ENCODE measurements at regions not wholly inside any gene's neighbourhood (a gene's known extent, or its start where the extent isn't known, plus 50 kb on each side); places are given as distances from the start of the nearest gene placed in this dataset.

GRCh38 chr12:92554158-92555073 lies 148.4 kb upstream of the PLEKHG7 start:
- no peak for DNase-seq (ENCODE audit: low read depth in 2 of 2)

GRCh38 chr12:92553389-92553788 lies 149.4 kb upstream of the PLEKHG7 start:
- no peak for DNase-seq (ENCODE audit: low read depth in 2 of 2)

DNA sequence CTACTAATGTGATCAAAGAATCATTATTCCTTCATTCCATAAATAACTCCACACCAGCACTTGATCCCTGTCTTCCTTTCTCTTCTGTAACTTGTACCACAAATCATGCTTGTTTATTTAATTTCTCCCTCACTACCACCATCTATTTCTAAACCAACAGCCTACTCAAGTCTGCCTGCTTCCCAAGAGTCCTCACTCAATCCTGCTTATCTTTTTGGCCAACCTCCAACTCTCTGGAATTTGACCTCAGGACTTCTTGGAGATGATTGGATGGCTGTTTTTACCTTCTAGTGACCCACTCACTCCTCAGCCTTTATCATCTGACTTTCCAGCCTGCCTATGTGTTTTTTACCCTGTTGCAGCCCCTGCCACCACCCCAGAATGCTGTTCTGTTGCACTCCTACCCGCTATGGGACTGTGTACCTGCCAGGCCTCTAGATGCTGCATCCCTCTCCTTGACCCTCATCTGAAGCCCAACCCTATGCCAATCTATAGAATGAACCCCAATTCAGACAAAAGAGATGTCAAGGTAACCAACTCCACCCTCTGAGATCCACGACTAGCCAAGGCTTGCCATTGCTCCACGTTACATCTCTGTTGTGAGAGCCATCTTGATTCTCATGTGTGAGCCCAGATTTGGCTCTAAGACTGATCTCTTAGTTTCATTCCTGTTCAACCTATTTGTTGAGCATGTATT lies 150.2 kb upstream of the PLEKHG7 start:
- no peak for DNase-seq (ENCODE audit: low read depth in 2 of 2)

DNA sequence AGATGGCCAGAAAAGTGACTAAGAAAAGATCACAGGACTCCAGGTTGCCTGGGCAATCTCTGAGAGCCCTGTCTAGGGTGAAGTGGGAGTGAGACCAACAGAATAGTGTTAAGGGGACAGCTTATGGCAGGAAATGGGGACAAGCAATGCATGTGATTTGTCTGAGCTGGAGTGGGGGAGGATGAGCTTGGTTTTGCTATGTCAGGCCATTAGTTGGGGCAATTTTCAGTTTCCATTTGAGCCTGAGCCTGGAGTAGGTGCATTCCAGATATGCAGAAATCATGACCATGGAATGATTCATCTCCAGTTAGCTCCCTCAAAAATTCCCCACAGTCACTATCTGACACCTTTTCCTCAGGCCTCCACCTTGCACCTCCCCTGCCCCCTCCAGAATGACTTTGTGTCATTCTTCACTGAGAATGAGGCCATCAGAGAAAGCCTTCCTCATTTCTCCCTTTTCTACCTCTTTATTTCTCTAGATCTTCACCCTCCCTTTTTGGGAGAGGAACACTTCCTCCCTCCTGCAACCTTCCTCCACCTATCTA lies 150.9 kb upstream of the PLEKHG7 start:
- peak; percentile 33 to 49 for DNase-seq (ENCODE audit: low read depth in 2 of 2)

- DNase-seq (ENCODE audit: low read depth in 2 of 2): no peak
Measured at GRCh38 chr12:92551210-92551609, 151.6 kb upstream of the PLEKHG7 start.

DNA sequence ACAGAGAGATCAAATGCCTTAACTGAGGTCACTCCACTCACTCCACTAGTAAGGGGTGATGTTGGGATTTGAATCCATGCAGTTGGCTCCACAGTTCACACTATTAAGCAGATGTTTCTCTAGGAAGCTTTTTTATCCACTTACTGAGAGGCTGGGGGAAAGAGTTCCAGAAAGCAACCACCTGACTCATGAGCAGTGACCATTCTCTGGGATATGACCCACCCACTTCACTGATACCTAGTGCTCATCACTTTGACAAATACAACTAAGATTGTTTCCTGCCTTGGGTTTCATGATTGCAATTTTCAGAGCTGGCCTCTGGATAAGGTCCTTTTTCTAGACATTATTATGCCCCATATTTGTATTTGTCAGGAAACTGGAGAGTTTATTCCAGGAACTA lies 152.1 kb upstream of the PLEKHG7 start:
- DNase-seq (ENCODE audit: low read depth in 2 of 2): no peak

- no peak for DNase-seq (ENCODE audit: low read depth in 2 of 2)
Measured at GRCh38 chr12:92550254-92550653, 152.5 kb upstream of the PLEKHG7 start.

GRCh38 chr12:92549516-92549915 lies 153.3 kb upstream of the PLEKHG7 start:
- DNase-seq (ENCODE audit: low read depth in 2 of 2): no peak

GRCh38 chr12:92547906-92548305 lies 154.9 kb upstream of the PLEKHG7 start:
- no peak for DNase-seq (ENCODE audit: low read depth in 2 of 2)

DNA sequence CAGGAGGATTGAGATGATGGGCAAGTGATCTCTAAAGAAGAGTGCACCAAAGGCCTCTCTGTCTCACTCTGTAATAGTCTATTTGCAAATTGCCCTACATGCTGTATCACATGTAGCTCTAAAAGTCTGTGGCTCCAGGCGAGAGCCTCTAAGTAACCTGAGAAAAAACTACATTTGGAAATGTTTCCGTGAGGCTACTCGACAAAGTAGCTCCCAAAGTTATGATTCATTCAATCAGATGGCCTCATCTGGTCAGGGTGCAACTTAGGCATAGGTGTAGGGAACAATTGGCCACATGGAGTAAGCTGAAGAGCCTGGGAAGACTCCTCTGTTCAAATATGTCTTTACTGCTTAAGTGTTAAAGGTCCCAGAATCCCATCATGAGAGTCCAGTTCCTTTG lies 155.4 kb upstream of the PLEKHG7 start:
- no peak for DNase-seq (ENCODE audit: low read depth in 2 of 2)

DNA sequence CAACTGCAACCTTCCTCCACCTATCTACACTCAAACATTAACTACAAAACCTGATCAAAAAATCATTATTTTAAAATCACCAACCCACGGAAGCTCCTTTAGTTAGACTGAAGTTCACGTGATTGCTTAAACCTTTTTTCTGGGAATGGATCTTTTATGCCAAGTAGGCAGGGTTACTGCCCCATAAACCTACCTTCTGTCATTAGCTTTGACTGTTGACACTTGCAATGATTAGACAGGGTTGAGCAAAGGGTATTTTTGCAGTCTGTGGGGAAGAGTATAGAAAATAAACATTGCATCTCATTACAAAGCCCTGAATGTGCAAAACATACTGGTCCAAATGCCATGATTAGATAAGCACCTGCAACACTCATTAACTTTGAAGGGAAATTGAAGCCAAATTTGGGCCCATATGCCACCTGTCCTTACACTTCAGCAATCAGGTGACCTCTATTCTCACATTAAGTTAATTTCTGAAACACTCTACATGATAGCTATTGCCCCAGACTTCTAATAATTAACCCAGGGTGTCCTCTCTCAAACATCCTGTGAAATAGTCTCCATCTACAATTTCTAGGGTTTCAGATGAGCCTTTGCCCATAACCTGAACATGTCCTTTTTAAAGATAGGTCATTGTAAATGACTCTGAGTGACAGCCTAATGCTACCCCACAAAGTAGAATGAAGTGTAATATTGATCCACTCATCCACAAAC lies 156.0 kb upstream of the PLEKHG7 start:
- DNase-seq (ENCODE audit: low read depth in 2 of 2): no peak

GRCh38 chr12:92546259-92546634 lies 156.5 kb upstream of the PLEKHG7 start:
- no peak for DNase-seq (ENCODE audit: low read depth in 2 of 2)

DNA sequence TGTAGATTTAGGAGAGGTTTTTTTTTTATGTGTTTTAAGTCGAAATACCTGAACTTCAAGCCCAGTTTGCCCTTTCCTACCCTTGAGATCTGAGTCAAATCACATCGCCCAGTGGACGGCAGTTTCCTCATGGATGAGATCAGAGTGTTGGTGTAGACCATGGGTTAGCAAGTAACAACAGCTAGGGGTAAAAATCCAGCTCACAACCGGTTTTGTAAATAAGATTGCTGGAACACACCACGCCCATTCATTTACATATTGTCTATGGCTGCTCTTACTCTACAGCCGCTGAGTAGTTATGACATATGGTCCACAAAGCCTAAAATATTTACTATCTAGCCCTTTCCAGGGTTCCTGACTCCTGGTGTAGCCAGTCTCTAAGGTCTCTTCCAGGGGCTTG lies 158.5 kb upstream of the PLEKHG7 start:
- no peak for DNase-seq (ENCODE audit: low read depth in 2 of 2)

DNA sequence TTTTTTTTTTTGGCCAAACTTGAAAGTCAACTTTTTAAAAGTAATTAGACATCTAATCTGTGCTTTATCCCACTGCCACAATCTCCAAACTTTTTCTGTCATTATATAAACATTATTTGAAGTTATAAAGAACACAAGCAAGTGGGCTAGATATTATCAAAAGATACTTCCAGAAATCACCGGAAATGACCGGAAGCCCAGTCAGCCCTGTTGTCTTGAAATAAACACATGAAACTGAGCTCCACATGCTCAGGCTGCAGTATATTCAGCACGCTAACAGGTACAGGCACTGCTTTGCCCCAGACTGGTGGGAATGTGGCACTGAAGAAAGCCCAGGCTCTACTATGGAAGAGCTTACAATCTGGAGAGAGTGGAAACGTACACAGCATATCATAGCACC lies 158.9 kb upstream of the PLEKHG7 start:
- DNase-seq (ENCODE audit: low read depth in 2 of 2): no peak

GRCh38 chr12:92543359-92543758 lies 159.4 kb upstream of the PLEKHG7 start:
- DNase-seq (ENCODE audit: low read depth in 2 of 2): no peak

- DNase-seq (ENCODE audit: low read depth in 2 of 2): no peak
Measured at GRCh38 chr12:92541731-92542130, 161.1 kb upstream of the PLEKHG7 start.

DNA sequence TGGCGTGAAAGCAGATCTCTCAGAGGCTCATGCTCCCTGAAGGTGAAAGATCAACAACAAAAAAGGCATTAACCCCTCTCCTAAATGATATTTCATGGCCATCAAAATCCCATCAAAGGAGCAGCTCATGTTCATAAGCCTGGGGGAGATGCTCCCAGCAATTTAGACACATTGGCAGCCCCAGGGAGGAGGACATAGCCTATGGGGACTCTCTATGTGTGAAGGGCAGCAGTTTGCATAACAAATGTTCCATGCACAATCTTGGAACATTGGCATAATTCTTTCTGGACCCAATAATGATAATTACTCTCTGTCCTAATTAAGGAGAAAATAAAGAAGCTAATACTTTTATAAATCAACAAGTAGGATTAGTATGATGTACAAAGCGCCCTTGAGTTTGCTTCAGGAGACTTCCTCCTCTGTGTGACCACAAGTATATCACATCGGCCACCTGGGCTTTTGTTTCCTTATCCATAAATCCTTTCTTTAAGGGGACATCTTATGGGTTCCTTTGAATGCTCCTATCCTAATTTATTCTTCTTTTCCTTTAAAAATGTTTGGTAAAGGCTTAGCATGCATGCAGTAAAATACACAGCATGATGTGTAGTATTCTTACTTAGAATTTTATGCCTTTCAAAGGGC lies 161.9 kb upstream of the PLEKHG7 start:
- no peak for DNase-seq (ENCODE audit: low read depth in 2 of 2)

GRCh38 chr12:92539976-92540781 lies 162.6 kb upstream of the PLEKHG7 start:
- no peak for DNase-seq (ENCODE audit: low read depth in 2 of 2)

DNA sequence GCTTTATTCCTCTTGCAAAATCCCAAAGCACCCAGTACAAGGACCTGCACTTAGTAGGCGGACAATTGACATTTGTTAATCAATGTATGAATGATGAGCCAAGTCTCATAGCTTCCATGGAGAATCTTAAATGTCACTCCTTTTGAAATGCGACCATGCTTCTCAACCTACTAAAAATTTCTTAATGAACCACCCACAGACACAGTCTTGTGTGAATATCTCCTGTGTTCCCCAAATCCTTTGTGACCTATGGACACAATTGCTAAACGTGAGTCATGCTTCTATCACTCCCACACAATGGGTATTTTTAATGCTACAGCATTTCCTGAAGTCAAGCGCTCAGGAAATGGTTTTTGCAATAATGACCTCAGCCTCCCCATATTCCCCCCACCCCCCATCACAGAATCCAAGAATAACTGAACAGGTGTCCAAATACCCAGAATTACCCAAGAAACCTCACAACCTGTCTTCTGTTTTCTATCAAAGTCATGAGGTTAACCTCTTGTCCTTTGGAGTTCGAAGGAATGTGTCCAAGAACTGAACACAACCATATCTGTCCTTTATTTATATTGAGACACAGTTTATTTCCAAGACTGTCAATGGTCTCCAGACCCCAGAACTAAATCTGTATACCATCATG lies 163.6 kb upstream of the PLEKHG7 start:
- DNase-seq (ENCODE audit: low read depth in 2 of 2): no peak

DNA sequence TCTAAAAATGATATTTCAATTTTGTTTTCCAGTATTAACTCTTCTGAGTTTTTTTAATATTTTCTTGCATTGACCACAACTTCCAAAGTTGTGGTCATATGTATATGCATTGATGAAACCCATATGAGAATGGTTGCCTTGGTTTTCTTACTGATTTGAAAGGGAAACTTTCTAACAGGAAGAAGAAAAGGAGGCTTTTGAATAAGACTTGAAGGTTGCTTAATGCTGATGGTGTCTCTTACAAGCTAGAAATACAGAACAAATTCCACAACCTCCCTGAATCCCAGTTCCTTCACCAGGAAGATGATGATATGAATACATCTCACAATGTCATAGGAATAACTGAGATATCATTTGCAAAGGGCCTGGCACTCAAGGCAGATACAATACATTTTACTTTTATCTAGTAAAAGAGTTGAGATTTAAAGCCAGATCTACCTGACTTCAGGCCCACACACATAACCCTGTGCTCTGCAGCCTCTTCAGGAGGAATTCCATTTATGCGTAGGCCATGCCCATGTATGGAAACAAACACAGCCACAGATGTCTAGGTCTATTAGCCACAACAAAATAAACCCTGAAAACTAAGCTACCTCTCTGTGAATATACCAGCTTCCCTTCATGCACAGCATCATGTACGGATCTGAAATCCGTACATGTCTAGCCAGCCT lies 165.4 kb upstream of the PLEKHG7 start:
- DNase-seq (ENCODE audit: low read depth in 2 of 2): no peak

All from activated CD4-positive, alpha-beta T cell treated with anti-CD3 and anti-CD28 coated beads for 24 hours (primary cell).